ENCODE measurements at regions not wholly inside any gene's neighbourhood (a gene's known extent, or its start where the extent isn't known, plus 50 kb on each side); places are given as distances from the start of the nearest gene placed in this dataset.

GRCh38 chr18:42578792-42579191 is 536.7 kb downstream of the RIT2 start:
- no peak for TF ChIP-seq ZNF143 (CRISPR knock-in tag; IDR thresholded peaks at IDR 0.05)
- TF ChIP-seq ZKSCAN8 (CRISPR knock-in tag; IDR thresholded peaks at IDR 0.05): no peak
- no peak for TF ChIP-seq ZNF274 (IDR thresholded peaks at IDR 0.05; ENCODE audit: borderline replicate concordance, low read depth, low read length)
- no peak for TF ChIP-seq EP300 (IDR thresholded peaks at IDR 0.05; ENCODE audit: low read length)
- TF ChIP-seq ZBTB11 (CRISPR knock-in tag; IDR thresholded peaks at IDR 0.05): no peak
- no peak for TF ChIP-seq XRCC4 (IDR thresholded peaks at IDR 0.05; ENCODE audit: extremely low read depth, insufficient read depth, insufficient read length)
- no peak for TF ChIP-seq PRDM10 (IDR thresholded peaks at IDR 0.05; ENCODE audit: partially characterized antibody)
- no peak for TF ChIP-seq ATF3 (IDR thresholded peaks at IDR 0.05)
- TF ChIP-seq ATF3 (CRISPR knock-in tag; conservative IDR thresholded peaks at IDR 0.05): no peak
- no peak for TF ChIP-seq CTCF (IDR thresholded peaks at IDR 0.05 in 2 of 3, conservative IDR thresholded peaks at IDR 0.05 in 1 of 3; ENCODE audit: insufficient read depth in 2 of 3, low read depth in 1 of 3, low read length in 3 of 3)
- TF ChIP-seq RBFOX2 (IDR thresholded peaks at IDR 0.05; ENCODE audit: low read depth, low read length): no peak
